ENCODE measurements at regions not wholly inside any gene's neighbourhood (a gene's known extent, or its start where the extent isn't known, plus 50 kb on each side); places are given as distances from the start of the nearest gene placed in this dataset.

DNA sequence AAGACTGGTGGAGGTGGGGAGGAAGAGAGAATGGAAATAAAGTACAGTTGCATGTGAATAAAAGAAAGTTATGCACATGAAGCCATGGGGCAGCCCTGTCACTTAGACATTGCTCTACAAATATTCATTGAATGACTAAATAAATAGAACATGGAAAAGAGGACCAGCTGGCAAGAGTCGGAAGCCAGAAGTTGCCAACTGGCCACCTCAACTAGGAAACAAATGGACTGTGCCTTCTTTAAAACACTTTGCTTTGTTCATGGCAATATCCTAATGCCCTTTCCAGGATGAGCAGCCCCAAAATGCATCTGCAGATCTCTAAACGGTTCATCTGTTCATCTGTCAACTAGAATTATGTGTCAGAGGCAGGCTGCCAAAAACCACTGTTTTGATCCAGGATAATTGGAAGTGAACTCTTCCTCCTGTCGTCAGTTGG, 157.3 kb downstream of the NOC3L start (continued):
- TF ChIP-seq EZH2phosphoT487 (IDR thresholded peaks at IDR 0.05; ENCODE audit: unreplicated experiment) = no peak
- TF ChIP-seq STAT1 (IDR thresholded peaks at IDR 0.05; ENCODE audit: unreplicated experiment) = no peak
- TF ChIP-seq CREB1 (CRISPR knock-in tag; IDR thresholded peaks at IDR 0.05; ENCODE audit: low read depth) = no peak

DNA sequence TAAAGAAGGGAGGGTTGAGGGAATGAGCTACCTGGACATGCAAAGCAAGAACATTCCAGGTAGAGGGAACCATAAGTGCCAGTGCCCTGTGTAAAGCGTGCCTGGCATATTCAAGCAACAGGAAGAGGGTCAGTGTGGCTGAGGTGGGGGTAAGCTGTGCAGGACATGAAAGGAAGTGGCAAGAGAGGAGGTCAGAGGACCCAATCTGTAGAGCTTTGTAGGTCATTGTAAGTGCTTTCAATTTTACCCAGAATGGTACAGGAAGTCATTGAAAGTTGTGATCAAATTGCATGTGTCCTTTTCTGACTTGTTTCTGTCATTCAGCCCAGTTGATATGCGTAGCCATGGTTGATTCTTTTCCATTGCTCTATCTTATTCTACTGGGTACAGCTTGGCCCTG, 156.6 kb downstream of the NOC3L start:
- H3K27me3 Mint-ChIP-seq (ENCODE audit: insufficient read depth, low read depth, poor library complexity) = peaks cover 5% of the 10 kb centered on the region
- no peak for DNase-seq (ENCODE audit: low spot score)
- peaks cover 9% of the 10 kb centered on the region; the same call in 2 of the 3 replicates for H3K4me1 Mint-ChIP-seq
- H3K9me2 ChIP-seq (ENCODE audit: insufficient read depth) = peaks cover under 1% of the 10 kb centered on the region; the same call in 1 of the 2 replicates
- H2AFZ ChIP-seq = no peak overlapping the region
- H3K27me3 ChIP-seq (ENCODE audit: insufficient read depth) = no peaks in the 10 kb centered on the region; the same call in 1 of the 2 replicates
- no peak overlapping the region for H3K27ac Mint-ChIP-seq
- H3K4me2 ChIP-seq = no peak overlapping the region
- no peak overlapping the region for H3K27ac ChIP-seq (ENCODE audit: low read depth)
- TF ChIP-seq, protein P1, sequence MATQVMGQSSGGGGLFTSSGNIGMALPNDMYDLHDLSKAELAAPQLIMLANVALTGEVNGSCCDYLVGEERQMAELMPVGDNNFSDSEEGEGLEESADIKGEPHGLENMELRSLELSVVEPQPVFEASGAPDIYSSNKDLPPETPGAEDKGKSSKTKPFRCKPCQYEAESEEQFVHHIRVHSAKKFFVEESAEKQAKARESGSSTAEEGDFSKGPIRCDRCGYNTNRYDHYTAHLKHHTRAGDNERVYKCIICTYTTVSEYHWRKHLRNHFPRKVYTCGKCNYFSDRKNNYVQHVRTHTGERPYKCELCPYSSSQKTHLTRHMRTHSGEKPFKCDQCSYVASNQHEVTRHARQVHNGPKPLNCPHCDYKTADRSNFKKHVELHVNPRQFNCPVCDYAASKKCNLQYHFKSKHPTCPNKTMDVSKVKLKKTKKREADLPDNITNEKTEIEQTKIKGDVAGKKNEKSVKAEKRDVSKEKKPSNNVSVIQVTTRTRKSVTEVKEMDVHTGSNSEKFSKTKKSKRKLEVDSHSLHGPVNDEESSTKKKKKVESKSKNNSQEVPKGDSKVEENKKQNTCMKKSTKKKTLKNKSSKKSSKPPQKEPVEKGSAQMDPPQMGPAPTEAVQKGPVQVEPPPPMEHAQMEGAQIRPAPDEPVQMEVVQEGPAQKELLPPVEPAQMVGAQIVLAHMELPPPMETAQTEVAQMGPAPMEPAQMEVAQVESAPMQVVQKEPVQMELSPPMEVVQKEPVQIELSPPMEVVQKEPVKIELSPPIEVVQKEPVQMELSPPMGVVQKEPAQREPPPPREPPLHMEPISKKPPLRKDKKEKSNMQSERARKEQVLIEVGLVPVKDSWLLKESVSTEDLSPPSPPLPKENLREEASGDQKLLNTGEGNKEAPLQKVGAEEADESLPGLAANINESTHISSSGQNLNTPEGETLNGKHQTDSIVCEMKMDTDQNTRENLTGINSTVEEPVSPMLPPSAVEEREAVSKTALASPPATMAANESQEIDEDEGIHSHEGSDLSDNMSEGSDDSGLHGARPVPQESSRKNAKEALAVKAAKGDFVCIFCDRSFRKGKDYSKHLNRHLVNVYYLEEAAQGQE (IDR thresholded peaks at IDR 0.05; ENCODE audit: unreplicated experiment) = no peak
- TF ChIP-seq NANOG (IDR thresholded peaks at IDR 0.05; ENCODE audit: borderline replicate concordance) = no peak
- TF ChIP-seq, protein P2, sequence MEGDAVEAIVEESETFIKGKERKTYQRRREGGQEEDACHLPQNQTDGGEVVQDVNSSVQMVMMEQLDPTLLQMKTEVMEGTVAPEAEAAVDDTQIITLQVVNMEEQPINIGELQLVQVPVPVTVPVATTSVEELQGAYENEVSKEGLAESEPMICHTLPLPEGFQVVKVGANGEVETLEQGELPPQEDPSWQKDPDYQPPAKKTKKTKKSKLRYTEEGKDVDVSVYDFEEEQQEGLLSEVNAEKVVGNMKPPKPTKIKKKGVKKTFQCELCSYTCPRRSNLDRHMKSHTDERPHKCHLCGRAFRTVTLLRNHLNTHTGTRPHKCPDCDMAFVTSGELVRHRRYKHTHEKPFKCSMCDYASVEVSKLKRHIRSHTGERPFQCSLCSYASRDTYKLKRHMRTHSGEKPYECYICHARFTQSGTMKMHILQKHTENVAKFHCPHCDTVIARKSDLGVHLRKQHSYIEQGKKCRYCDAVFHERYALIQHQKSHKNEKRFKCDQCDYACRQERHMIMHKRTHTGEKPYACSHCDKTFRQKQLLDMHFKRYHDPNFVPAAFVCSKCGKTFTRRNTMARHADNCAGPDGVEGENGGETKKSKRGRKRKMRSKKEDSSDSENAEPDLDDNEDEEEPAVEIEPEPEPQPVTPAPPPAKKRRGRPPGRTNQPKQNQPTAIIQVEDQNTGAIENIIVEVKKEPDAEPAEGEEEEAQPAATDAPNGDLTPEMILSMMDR (conservative IDR thresholded peaks at IDR 0.05; ENCODE audit: low read depth in 2 of 2) = no peak
- H3K36me3 Mint-ChIP-seq (ENCODE audit: low read depth) = no peaks in the 10 kb centered on the region
- no peaks in the 10 kb centered on the region for H3K9me3 Mint-ChIP-seq
- H3K36me3 ChIP-seq (ENCODE audit: insufficient read depth) = no peaks in the 10 kb centered on the region
- no peak overlapping the region for H3K4me3 ChIP-seq
- H4K20me1 ChIP-seq (replicated peaks; ENCODE audit: insufficient read depth) = no peaks in the 10 kb centered on the region
- no peaks in the 10 kb centered on the region for H3K79me2 ChIP-seq (replicated peaks; ENCODE audit: insufficient read depth)
- H3F3A ChIP-seq (replicated peaks; ENCODE audit: low read depth) = no peaks in the 10 kb centered on the region
- ATAC-seq = no peak
- H3K4me3 Mint-ChIP-seq = no peak overlapping the region
- H3K4me1 ChIP-seq (ENCODE audit: insufficient read depth) = peaks cover 7% of the 10 kb centered on the region

DNA sequence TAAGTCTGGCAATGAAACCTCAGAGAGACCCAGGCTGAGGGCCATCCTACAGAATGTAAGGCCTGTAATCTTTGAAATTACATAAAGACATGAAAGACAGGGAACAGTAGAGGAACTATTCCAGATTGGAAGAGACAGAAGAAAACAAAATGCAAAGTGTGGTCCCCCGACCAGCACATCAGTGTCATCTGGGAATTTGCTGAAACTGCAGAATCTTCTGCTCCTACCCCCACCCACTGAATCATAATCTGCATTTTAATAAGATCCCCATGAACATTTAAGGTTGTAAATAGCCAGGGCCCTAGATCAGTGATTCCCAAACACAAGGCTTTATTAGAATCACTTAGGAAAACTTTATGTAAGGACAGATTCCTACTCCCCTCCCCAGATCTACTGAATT, 154.4 kb downstream of the NOC3L start:
- H3K79me2 ChIP-seq (replicated peaks; ENCODE audit: insufficient read depth) = no peaks in the 10 kb centered on the region
- H3K4me1 Mint-ChIP-seq = peaks cover 16% of the 10 kb centered on the region; the same call in 2 of the 3 replicates
- H3K4me2 ChIP-seq = no peak overlapping the region
- H3K9me2 ChIP-seq (ENCODE audit: insufficient read depth) = peaks cover 4% of the 10 kb centered on the region; the same call in 1 of the 2 replicates
- ATAC-seq = no peak
- H4K20me1 ChIP-seq (replicated peaks; ENCODE audit: insufficient read depth) = no peaks in the 10 kb centered on the region
- H3K4me3 Mint-ChIP-seq = no peak overlapping the region
- H3K27me3 ChIP-seq (ENCODE audit: insufficient read depth) = no peaks in the 10 kb centered on the region
- no peak overlapping the region for H3K27ac ChIP-seq (ENCODE audit: low read depth)
- no peaks in the 10 kb centered on the region for H3K9me3 Mint-ChIP-seq
- H3K36me3 ChIP-seq (ENCODE audit: insufficient read depth) = no peaks in the 10 kb centered on the region
- DNase-seq (ENCODE audit: low spot score) = no peak
- no peak overlapping the region for H3K4me3 ChIP-seq
- TF ChIP-seq POLR2AphosphoS5 (IDR thresholded peaks at IDR 0.05; ENCODE audit: low read depth) = no peak
- TF ChIP-seq EZH2phosphoT487 (IDR thresholded peaks at IDR 0.05; ENCODE audit: unreplicated experiment) = no peak
- TF ChIP-seq, protein P2 (conservative IDR thresholded peaks at IDR 0.05; ENCODE audit: low read depth in 2 of 2) = no peak
- TF ChIP-seq, protein P3, sequence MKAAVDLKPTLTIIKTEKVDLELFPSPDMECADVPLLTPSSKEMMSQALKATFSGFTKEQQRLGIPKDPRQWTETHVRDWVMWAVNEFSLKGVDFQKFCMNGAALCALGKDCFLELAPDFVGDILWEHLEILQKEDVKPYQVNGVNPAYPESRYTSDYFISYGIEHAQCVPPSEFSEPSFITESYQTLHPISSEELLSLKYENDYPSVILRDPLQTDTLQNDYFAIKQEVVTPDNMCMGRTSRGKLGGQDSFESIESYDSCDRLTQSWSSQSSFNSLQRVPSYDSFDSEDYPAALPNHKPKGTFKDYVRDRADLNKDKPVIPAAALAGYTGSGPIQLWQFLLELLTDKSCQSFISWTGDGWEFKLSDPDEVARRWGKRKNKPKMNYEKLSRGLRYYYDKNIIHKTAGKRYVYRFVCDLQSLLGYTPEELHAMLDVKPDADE (IDR thresholded peaks at IDR 0.05) = no peak
- no peak for TF ChIP-seq STAT1 (IDR thresholded peaks at IDR 0.05; ENCODE audit: unreplicated experiment)
- no peak for TF ChIP-seq NANOG (IDR thresholded peaks at IDR 0.05; ENCODE audit: borderline replicate concordance)
- TF ChIP-seq ZNF114 (CRISPR knock-in tag; IDR thresholded peaks at IDR 0.05) = no peak
- H3F3A ChIP-seq (replicated peaks; ENCODE audit: low read depth) = no peaks in the 10 kb centered on the region
- no peak overlapping the region for H3K27ac Mint-ChIP-seq
- H3K4me1 ChIP-seq (ENCODE audit: insufficient read depth) = no peaks in the 10 kb centered on the region
- H3K36me3 Mint-ChIP-seq (ENCODE audit: low read depth) = no peaks in the 10 kb centered on the region
- peaks cover 7% of the 10 kb centered on the region for H3K27me3 Mint-ChIP-seq (ENCODE audit: insufficient read depth, low read depth, poor library complexity)
- H2AFZ ChIP-seq = no peak overlapping the region

Data from GM23338 (cell line).